Endothelial cell of umbilical vein (primary cell): ENCODE measurements at regions not wholly inside any gene's neighbourhood (a gene's known extent, or its start where the extent isn't known, plus 50 kb on each side); places are given as distances from the start of the nearest gene placed in this dataset.

ENCODE experiments used
- BruUV-seq: library from RNA; stranded (reverse); fragments of 400-500 nt; replicated peaks from 2 replicates; lab custom pipeline; 2021; lab: Mats Ljungman, UMichigan
- CTCF ChIA-PET: fragments of 300-600, 350-600 bp; sonication (Branson Sonifier 250); formaldehyde crosslinking; loops from one replicate; lab custom pipeline; 2021; ENCODE audit warnings: antibody characterized with exemption, inconsistent platforms; lab: Charles Lee
- POLR2A ChIA-PET: fragments of 300-600, 350-600 bp; sonication (Branson Sonifier 250); formaldehyde crosslinking; loops from one replicate; lab custom pipeline; 2021; ENCODE audit warnings: antibody characterized with exemption, inconsistent platforms; lab: Charles Lee
- DNase-seq: peaks from one replicate; pipeline ENCODE4 v3.0.0-alpha.2; 2011; ENCODE audit warnings: low read depth, low spot score
- FAIRE-seq: peaks from 2 replicates; lab custom pipeline; 2011; peaks lifted over from hg19 to GRCh38; lab: Jason Lieb, UNC
- H2AFZ ChIP-seq: 2 replicates; pipeline ENCODE4 v1.6.0; 2012; ENCODE audit warnings: low read depth, low read length, control low read depth, inconsistent platforms
- H3K27ac ChIP-seq: 2 replicates; pipeline ENCODE4 v1.5.1; 2011; ENCODE audit warnings: low read depth, mild to moderate bottlenecking, control low read depth, low read length, moderate library complexity; ENCODE audit not compliant: insufficient read depth
- H3K27me3 ChIP-seq, 2 experiments: 2 replicates each; pipeline versions ENCODE4 v1.6.0 to v1.6.1; 2011; ENCODE audit warnings: low read length in 2 of 2, mixed read lengths in 1 of 2; ENCODE audit not compliant: control insufficient read depth in 2 of 2, insufficient read depth in 2 of 2
- H3K36me3 ChIP-seq, 2 experiments: 2 replicates in 1 of 2; 3 replicates in 1 of 2; pipeline ENCODE4 v1.5.1; 2011; ENCODE audit warnings: low read length in 2 of 2, mild to moderate bottlenecking in 1 of 2, moderate library complexity in 1 of 2; ENCODE audit not compliant: control insufficient read depth in 2 of 2, insufficient read depth in 2 of 2; ENCODE audit errors: extremely low read depth in 1 of 2
- H3K4me1 ChIP-seq: 3 replicates; pipeline ENCODE4 v1.5.1; 2011; ENCODE audit warnings: mild to moderate bottlenecking, low read length; ENCODE audit not compliant: control insufficient read depth, insufficient read depth; ENCODE audit errors: extremely low read depth
- H3K4me2 ChIP-seq: 2 replicates; pipeline ENCODE4 v1.6.1; 2011; ENCODE audit warnings: low read length, control low read depth, mixed read lengths; ENCODE audit not compliant: insufficient read depth
- H3K4me3 ChIP-seq, 3 experiments: fragments of 200-600 bp in 1 of 3; sonication (generic), shearing (Covaris generic) in 1 of 3; replicated peaks in 1 of 3; 2 replicates each; pipeline ENCODE4 v1.5.1; 2011 to 2016; ENCODE audit warnings: control low read depth in 3 of 3, low read length in 3 of 3, mild to moderate bottlenecking in 2 of 3, inconsistent platforms in 1 of 3, low read depth in 1 of 3, moderate library complexity in 1 of 3; ENCODE audit not compliant: insufficient read depth in 1 of 3
- H3K79me2 ChIP-seq: 2 replicates; pipeline ENCODE4 v1.6.0; 2012; ENCODE audit warnings: low read length, inconsistent platforms; ENCODE audit not compliant: control insufficient read depth, insufficient read depth
- H3K9ac ChIP-seq: replicated peaks from 2 replicates; pipeline ENCODE3; 2011; ENCODE audit warnings: low read length, control low read depth; ENCODE audit not compliant: insufficient read depth; ENCODE audit errors: extremely low read depth
- H3K9me1 ChIP-seq: replicated peaks from 3 replicates; pipeline ENCODE4 v1.6.0; 2011; ENCODE audit warnings: mild to moderate bottlenecking, low read length; ENCODE audit not compliant: control insufficient read depth, insufficient read depth; ENCODE audit errors: extremely low read depth
- H3K9me3 ChIP-seq: replicated peaks from 2 replicates; pipeline ENCODE4 v1.5.1; 2012; ENCODE audit warnings: low read length, inconsistent platforms; ENCODE audit not compliant: control insufficient read depth, insufficient read depth
- H4K20me1 ChIP-seq: replicated peaks from 2 replicates; pipeline ENCODE3; 2011; ENCODE audit warnings: mild to moderate bottlenecking, low read length; ENCODE audit not compliant: control insufficient read depth, insufficient read depth; ENCODE audit errors: extremely low read depth
- EZH2 ChIP-seq: IDR thresholded peaks from 2 replicates; pipeline ENCODE4 v1.6.1; 2012; ENCODE audit warnings: borderline replicate concordance, low read depth, mild to moderate bottlenecking, moderate library complexity, low read length, inconsistent platforms; ENCODE audit not compliant: severe bottlenecking
- FOS ChIP-seq: IDR thresholded peaks from 2 replicates; pipeline ENCODE4 v1.6.1; 2011; ENCODE audit warnings: mild to moderate bottlenecking, low read length, moderate library complexity, borderline replicate concordance; ENCODE audit not compliant: insufficient read depth
- GATA2 ChIP-seq: IDR thresholded peaks from 2 replicates; pipeline ENCODE4 v1.7.0; 2011; ENCODE audit warnings: low read depth, mild to moderate bottlenecking, moderate library complexity, mixed read lengths, low read length; ENCODE audit not compliant: insufficient read length, insufficient read depth
- JUN ChIP-seq: IDR thresholded peaks from 2 replicates; pipeline ENCODE4 v1.6.1; 2011; ENCODE audit warnings: borderline replicate concordance, low read depth; ENCODE audit not compliant: insufficient read length, insufficient read depth
- MYC ChIP-seq: IDR thresholded peaks from one replicate; pipeline ENCODE4 v1.6.1; 2011; ENCODE audit warnings: mild to moderate bottlenecking, low read depth, low read length
- POLR2A ChIP-seq: IDR thresholded peaks from 2 replicates; pipeline ENCODE4 v1.6.1; 2012; ENCODE audit warnings: low read depth, mild to moderate bottlenecking, control low read depth, low read length
- POLR2AphosphoS5 ChIP-seq: IDR thresholded peaks from 2 replicates; pipeline ENCODE4 v1.6.1; 2012; ENCODE audit warnings: low read depth, mild to moderate bottlenecking, control low read depth, low read length, moderate library complexity; ENCODE audit not compliant: insufficient read depth
- dilution Hi-C: fragments of 300-500 bp; cut with MboI; formaldehyde crosslinking; loops from one replicate; pipeline ENCODE4 v1.15.0; 2019; ENCODE audit warnings: low sequenced_read_pairs; ENCODE audit not compliant: extremely low pct_ligation_motif_present
- intact Hi-C: fragments of 100-400 bp; cut with micrococcal nuclease; formaldehyde crosslinking; loops from one replicate; pipeline ENCODE4 v1.10.0; 2022
- TF ChIP-seq, protein P1 (sequence below), 2 donors: IDR thresholded peaks; 1 replicate in 1 of 2; 2 replicates in 1 of 2; pipeline ENCODE4 v1.5.1; 2011; ENCODE audit warnings: low read length in 2 of 2, mild to moderate bottlenecking in 2 of 2, moderate library complexity in 2 of 2, control low read depth in 1 of 2, inconsistent platforms in 1 of 2, low read depth in 1 of 2; ENCODE audit not compliant: insufficient read depth in 1 of 2; ENCODE audit errors: extremely low read depth in 1 of 2
- TF ChIP-seq, protein P2 (sequence below): IDR thresholded peaks from 2 replicates; pipeline ENCODE4 v1.6.1; 2011; ENCODE audit not compliant: insufficient read depth, insufficient read length

DNA sequence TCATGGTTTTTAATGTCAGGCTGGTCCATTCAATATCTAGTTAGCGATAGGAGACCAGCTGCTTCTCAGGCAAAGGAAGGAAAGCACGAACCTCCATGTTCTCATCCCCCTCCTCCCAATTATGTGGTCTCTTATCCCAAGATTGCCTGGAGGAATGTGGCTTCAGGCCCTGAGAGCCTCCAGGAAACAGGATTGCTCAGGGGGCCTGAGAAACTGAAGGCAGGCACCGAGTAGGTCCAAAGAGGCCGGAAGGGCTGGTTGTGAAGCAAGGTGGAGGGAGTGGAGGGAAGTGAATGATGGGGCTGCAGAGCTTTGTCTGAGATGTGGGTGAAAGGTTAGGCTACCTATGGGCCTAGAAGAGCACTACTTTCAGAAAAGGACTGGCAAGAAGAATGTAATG is 188.2 kb upstream of the DDHD1 start:
- Histone ChIP-seq H3K36me3 (no peaks in the 10 kb centered on the region), H3K4me1 (no peaks in the 10 kb centered on the region), H3K9me3 (no peaks in the 10 kb centered on the region), H3K27ac (no peak overlapping the region), H3K79me2 (no peaks in the 10 kb centered on the region), H3K4me3 (no peak overlapping the region), H3K9ac (no peak overlapping the region), H3K9me1 (no peaks in the 10 kb centered on the region), H3K27me3 (no peaks in the 10 kb centered on the region), H3K4me2 (no peak overlapping the region), H2AFZ (no peak overlapping the region), H4K20me1 (no peaks in the 10 kb centered on the region)
- FAIRE-seq (no peak), DNase-seq (no peak)
- intact Hi-C loops: no loop called here
- TF ChIP-seq MYC: no peak
- TF ChIP-seq GATA2: no peak
- TF ChIP-seq, protein P1, sequence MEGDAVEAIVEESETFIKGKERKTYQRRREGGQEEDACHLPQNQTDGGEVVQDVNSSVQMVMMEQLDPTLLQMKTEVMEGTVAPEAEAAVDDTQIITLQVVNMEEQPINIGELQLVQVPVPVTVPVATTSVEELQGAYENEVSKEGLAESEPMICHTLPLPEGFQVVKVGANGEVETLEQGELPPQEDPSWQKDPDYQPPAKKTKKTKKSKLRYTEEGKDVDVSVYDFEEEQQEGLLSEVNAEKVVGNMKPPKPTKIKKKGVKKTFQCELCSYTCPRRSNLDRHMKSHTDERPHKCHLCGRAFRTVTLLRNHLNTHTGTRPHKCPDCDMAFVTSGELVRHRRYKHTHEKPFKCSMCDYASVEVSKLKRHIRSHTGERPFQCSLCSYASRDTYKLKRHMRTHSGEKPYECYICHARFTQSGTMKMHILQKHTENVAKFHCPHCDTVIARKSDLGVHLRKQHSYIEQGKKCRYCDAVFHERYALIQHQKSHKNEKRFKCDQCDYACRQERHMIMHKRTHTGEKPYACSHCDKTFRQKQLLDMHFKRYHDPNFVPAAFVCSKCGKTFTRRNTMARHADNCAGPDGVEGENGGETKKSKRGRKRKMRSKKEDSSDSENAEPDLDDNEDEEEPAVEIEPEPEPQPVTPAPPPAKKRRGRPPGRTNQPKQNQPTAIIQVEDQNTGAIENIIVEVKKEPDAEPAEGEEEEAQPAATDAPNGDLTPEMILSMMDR (IDR thresholded peaks at IDR 0.05; ENCODE audit: extremely low read depth in 1 of 2, insufficient read depth in 1 of 2, low read depth in 1 of 2, low read length in 2 of 2): no peak
- TF ChIP-seq, protein P2, sequence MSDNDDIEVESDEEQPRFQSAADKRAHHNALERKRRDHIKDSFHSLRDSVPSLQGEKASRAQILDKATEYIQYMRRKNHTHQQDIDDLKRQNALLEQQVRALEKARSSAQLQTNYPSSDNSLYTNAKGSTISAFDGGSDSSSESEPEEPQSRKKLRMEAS: no peak
- no peak for TF ChIP-seq JUN
- TF ChIP-seq POLR2AphosphoS5: no peak
- TF ChIP-seq EZH2: no peak
- TF ChIP-seq POLR2A: no peak
- TF ChIP-seq FOS: no peak
- ChIA-PET POLR2A (no interaction called here), CTCF (no interaction called here)
- BruUV-seq: no TSS peak
- dilution Hi-C loops: no loop called here
